Keratinocyte (primary cell): ENCODE measurements at regions not wholly inside any gene's neighbourhood (a gene's known extent, or its start where the extent isn't known, plus 50 kb on each side); places are given as distances from the start of the nearest gene placed in this dataset.

ENCODE experiments used
- EZH2 ChIP-seq: IDR thresholded peaks from one replicate; pipeline ENCODE4 v1.6.1; 2012; ENCODE audit warnings: inconsistent platforms, mild to moderate bottlenecking, low read length, moderate library complexity
- TF ChIP-seq, protein P1 (sequence below), 3 experiments: IDR thresholded peaks in 1 of 3; conservative IDR thresholded peaks in 1 of 3; optimal IDR thresholded peaks in 1 of 3; 2 replicates in 2 of 3; 3 replicates in 1 of 3; pipeline versions ENCODE3 to v1.5.1; 2011; ENCODE audit warnings: low read length in 3 of 3, mild to moderate bottlenecking in 3 of 3, moderate library complexity in 2 of 3, control low read depth in 1 of 3, inconsistent platforms in 1 of 3; ENCODE audit not compliant: insufficient read depth in 2 of 3; ENCODE audit errors: extremely low read depth in 1 of 3

DNA sequence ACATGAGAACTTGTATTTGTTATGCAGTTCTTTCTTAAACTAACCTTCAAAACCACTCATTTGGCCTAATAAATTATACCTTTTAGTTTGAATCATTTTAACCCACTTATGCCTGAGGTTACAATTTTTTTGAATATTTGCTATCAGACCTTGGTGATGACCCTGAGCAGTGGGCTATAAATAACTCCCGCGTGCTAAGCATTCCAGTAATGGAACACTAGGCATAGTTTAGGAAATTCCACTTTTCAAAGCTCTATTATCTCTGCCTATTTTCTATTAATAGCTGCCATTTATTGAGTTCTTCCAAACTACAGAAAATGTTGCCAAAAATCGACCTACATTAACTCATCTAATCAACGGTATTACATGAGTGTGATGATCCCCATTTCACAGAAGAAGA lies 993.4 kb upstream of the FAT3 start:
- TF ChIP-seq, protein P1, sequence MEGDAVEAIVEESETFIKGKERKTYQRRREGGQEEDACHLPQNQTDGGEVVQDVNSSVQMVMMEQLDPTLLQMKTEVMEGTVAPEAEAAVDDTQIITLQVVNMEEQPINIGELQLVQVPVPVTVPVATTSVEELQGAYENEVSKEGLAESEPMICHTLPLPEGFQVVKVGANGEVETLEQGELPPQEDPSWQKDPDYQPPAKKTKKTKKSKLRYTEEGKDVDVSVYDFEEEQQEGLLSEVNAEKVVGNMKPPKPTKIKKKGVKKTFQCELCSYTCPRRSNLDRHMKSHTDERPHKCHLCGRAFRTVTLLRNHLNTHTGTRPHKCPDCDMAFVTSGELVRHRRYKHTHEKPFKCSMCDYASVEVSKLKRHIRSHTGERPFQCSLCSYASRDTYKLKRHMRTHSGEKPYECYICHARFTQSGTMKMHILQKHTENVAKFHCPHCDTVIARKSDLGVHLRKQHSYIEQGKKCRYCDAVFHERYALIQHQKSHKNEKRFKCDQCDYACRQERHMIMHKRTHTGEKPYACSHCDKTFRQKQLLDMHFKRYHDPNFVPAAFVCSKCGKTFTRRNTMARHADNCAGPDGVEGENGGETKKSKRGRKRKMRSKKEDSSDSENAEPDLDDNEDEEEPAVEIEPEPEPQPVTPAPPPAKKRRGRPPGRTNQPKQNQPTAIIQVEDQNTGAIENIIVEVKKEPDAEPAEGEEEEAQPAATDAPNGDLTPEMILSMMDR (optimal IDR thresholded peaks at IDR 0.05 in 1 of 3, IDR thresholded peaks at IDR 0.05 in 1 of 3, conservative IDR thresholded peaks at IDR 0.05 in 1 of 3; ENCODE audit: extremely low read depth in 1 of 3, insufficient read depth in 2 of 3, low read length in 3 of 3): no peak
- TF ChIP-seq EZH2: no peak
